ENCODE measurements at regions not wholly inside any gene's neighbourhood (a gene's known extent, or its start where the extent isn't known, plus 50 kb on each side); places are given as distances from the start of the nearest gene placed in this dataset.

- in situ Hi-C loops (cut with HindIII; ENCODE audit: low pct_unique_long_range_greater_than_20kb, low sequenced_read_pairs), result no loop called here
- no peak for DNase-seq (ENCODE audit: low read depth)
Observed at GRCh38 chr9:8262625-8263622, 463.3 kb upstream of the DMAC1 start.

- no peak for DNase-seq (ENCODE audit: low read depth)
- in situ Hi-C loops (cut with HindIII; ENCODE audit: low pct_unique_long_range_greater_than_20kb, low sequenced_read_pairs), result no loop called here
Observed at GRCh38 chr9:8261737-8262136, 462.2 kb upstream of the DMAC1 start.

- in situ Hi-C loops (cut with HindIII; ENCODE audit: low pct_unique_long_range_greater_than_20kb, low sequenced_read_pairs), result no loop called here
- no peak for DNase-seq (ENCODE audit: low read depth)
Observed at GRCh38 chr9:8259028-8259427, 459.4 kb upstream of the DMAC1 start.

- DNase-seq (ENCODE audit: low read depth), result no peak
- in situ Hi-C loops (cut with HindIII; ENCODE audit: low pct_unique_long_range_greater_than_20kb, low sequenced_read_pairs), result no loop called here
Observed at GRCh38 chr9:8256880-8257279, 457.3 kb upstream of the DMAC1 start.

GRCh38 chr9:8255850-8256249 is 456.3 kb upstream of the DMAC1 start:
- in situ Hi-C loops (cut with HindIII; ENCODE audit: low pct_unique_long_range_greater_than_20kb, low sequenced_read_pairs), result no loop called here
- no peak for DNase-seq (ENCODE audit: low read depth)

- in situ Hi-C loops (cut with HindIII; ENCODE audit: low pct_unique_long_range_greater_than_20kb, low sequenced_read_pairs), result no loop called here
Observed at GRCh38 chr9:8254541-8254940, 455.0 kb upstream of the DMAC1 start.

GRCh38 chr9:8252445-8252844 is 452.9 kb upstream of the DMAC1 start:
- in situ Hi-C loops (cut with HindIII; ENCODE audit: low pct_unique_long_range_greater_than_20kb, low sequenced_read_pairs), result no loop called here
- no peak for DNase-seq (ENCODE audit: low read depth)

More at GRCh38 chr9:8254541-8254940, 455.0 kb upstream of the DMAC1 start:
- DNase-seq (ENCODE audit: low read depth), result no peak

GRCh38 chr9:8251566-8251965 is 452.0 kb upstream of the DMAC1 start:
- no peak for DNase-seq (ENCODE audit: low read depth)
- in situ Hi-C loops (cut with HindIII; ENCODE audit: low pct_unique_long_range_greater_than_20kb, low sequenced_read_pairs), result no loop called here

- in situ Hi-C loops (cut with HindIII; ENCODE audit: low pct_unique_long_range_greater_than_20kb, low sequenced_read_pairs), result no loop called here
- no peak for DNase-seq (ENCODE audit: low read depth)
Observed at GRCh38 chr9:8244505-8245092, 445.0 kb upstream of the DMAC1 start.

- no peak for DNase-seq (ENCODE audit: low read depth)
- in situ Hi-C loops (cut with HindIII; ENCODE audit: low pct_unique_long_range_greater_than_20kb, low sequenced_read_pairs), result no loop called here
Observed at GRCh38 chr9:8241201-8241600, 441.6 kb upstream of the DMAC1 start.

- in situ Hi-C loops (cut with HindIII; ENCODE audit: low pct_unique_long_range_greater_than_20kb, low sequenced_read_pairs), result no loop called here
- no peak for DNase-seq (ENCODE audit: low read depth)
Observed at GRCh38 chr9:8237096-8237495, 437.5 kb upstream of the DMAC1 start.

GRCh38 chr9:8235489-8235888 is 435.9 kb upstream of the DMAC1 start:
- in situ Hi-C loops (cut with HindIII; ENCODE audit: low pct_unique_long_range_greater_than_20kb, low sequenced_read_pairs), result no loop called here
- DNase-seq (ENCODE audit: low read depth), result no peak

GRCh38 chr9:8234316-8234715 is 434.7 kb upstream of the DMAC1 start:
- in situ Hi-C loops (cut with HindIII; ENCODE audit: low pct_unique_long_range_greater_than_20kb, low sequenced_read_pairs), result no loop called here

GRCh38 chr9:8232726-8233125 is 433.1 kb upstream of the DMAC1 start:
- in situ Hi-C loops (cut with HindIII; ENCODE audit: low pct_unique_long_range_greater_than_20kb, low sequenced_read_pairs), result no loop called here

More at GRCh38 chr9:8234316-8234715, 434.7 kb upstream of the DMAC1 start:
- DNase-seq (ENCODE audit: low read depth), result no peak

GRCh38 chr9:8229226-8229625 is 429.6 kb upstream of the DMAC1 start:
- in situ Hi-C loops (cut with HindIII; ENCODE audit: low pct_unique_long_range_greater_than_20kb, low sequenced_read_pairs), result no loop called here
- no peak for DNase-seq (ENCODE audit: low read depth)

More at GRCh38 chr9:8232726-8233125, 433.1 kb upstream of the DMAC1 start:
- no peak for DNase-seq (ENCODE audit: low read depth)

GRCh38 chr9:8224381-8224801 is 424.8 kb upstream of the DMAC1 start:
- no peak for DNase-seq (ENCODE audit: low read depth)
- in situ Hi-C loops (cut with HindIII; ENCODE audit: low pct_unique_long_range_greater_than_20kb, low sequenced_read_pairs), result no loop called here

- in situ Hi-C loops (cut with HindIII; ENCODE audit: low pct_unique_long_range_greater_than_20kb, low sequenced_read_pairs), result no loop called here
- DNase-seq (ENCODE audit: low read depth), result no peak
Observed at GRCh38 chr9:8223861-8224260, 424.3 kb upstream of the DMAC1 start.

GRCh38 chr9:8221462-8221861 is 421.9 kb upstream of the DMAC1 start:
- in situ Hi-C loops (cut with HindIII; ENCODE audit: low pct_unique_long_range_greater_than_20kb, low sequenced_read_pairs), result no loop called here
- DNase-seq (ENCODE audit: low read depth), result no peak

- no peak for DNase-seq (ENCODE audit: low read depth)
- in situ Hi-C loops (cut with HindIII; ENCODE audit: low pct_unique_long_range_greater_than_20kb, low sequenced_read_pairs), result no loop called here
Observed at GRCh38 chr9:8208465-8208864, 408.9 kb upstream of the DMAC1 start.

Measured in Caki2 (cell line).